ENCODE measurements at regions not wholly inside any gene's neighbourhood (a gene's known extent, or its start where the extent isn't known, plus 50 kb on each side); places are given as distances from the start of the nearest gene placed in this dataset.

- no peak for TF ChIP-seq CTCF (IDR thresholded peaks at IDR 0.05)
- no peak for TF ChIP-seq ZFX (IDR thresholded peaks at IDR 0.05; ENCODE audit: borderline replicate concordance)
These were observed 697.4 kb downstream of the TRAM1L1 start for GRCh38 chr4:116387937-116388474.

All from 22Rv1 (cell line).